HG03280 (cell line): ENCODE measurements at regions not wholly inside any gene's neighbourhood (a gene's known extent, or its start where the extent isn't known, plus 50 kb on each side); places are given as distances from the start of the nearest gene placed in this dataset.

Experiments used
- ATAC-seq: cut with Tn5 transposase; IDR thresholded peaks from one replicate; pipeline ENCODE4 v1.9.1; 2021; ENCODE audit warnings: mild to moderate bottlenecking, moderate library complexity; ENCODE audit not compliant: unreplicated experiment

DNA sequence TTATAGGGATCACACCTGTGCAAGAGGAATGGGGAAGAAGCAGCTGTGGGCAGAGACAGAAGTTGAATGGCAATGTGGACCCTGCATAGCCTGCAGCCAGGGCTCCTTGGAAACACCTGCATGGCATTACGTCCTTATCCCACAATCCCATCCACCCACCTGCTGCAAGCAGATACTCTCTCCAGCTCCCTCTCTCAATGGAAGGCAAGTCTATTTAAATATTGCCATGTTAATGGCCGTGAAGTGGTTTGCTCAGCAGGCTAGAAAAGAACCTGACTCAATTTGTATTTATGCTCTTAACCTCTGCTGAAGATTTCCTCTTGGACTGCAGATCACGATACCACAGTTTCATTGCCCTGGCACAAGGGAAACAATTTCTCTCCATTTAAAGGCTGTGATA lies 417.0 kb downstream of the TYW1 start:
- no peak for ATAC-seq

DNA sequence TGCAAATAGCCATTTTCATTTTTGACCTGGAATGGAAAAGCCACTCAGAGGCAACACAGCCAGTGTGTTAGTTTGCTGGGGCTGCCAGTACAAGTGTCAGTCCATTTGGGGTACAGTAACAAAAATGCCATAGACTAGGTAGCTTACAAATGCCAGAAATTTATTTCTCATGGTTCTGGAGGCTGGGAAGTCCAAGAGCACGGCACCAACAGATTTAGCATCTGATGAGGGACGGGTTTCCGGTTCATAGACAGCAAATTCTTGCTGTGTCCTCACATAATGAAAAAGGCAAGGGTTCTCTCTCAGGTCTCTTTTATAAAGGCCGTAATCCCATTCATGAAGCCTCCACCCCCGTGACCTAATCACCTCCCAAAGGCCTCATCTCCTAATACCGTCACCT lies 418.2 kb downstream of the TYW1 start:
- ATAC-seq, result no peak

DNA sequence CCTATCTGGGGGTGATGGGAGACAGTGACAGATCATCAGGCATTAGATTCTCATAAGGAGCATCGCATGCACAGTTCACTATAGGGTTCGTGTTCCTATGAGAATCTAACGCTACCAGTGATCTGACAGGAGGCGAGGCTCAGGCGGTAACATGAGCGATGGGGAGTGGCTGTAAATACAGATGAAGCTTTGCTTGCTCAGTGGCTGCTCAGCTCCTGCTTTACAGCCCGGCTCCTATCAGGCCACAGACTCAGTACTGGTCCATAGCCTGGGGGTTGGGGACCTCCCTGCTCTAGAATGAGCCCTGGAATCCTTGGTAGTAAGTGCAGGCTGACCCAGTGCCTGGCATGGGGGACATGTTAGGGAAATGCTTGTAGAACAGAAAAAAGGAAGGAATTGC lies 426.0 kb downstream of the TYW1 start:
- no peak for ATAC-seq

DNA sequence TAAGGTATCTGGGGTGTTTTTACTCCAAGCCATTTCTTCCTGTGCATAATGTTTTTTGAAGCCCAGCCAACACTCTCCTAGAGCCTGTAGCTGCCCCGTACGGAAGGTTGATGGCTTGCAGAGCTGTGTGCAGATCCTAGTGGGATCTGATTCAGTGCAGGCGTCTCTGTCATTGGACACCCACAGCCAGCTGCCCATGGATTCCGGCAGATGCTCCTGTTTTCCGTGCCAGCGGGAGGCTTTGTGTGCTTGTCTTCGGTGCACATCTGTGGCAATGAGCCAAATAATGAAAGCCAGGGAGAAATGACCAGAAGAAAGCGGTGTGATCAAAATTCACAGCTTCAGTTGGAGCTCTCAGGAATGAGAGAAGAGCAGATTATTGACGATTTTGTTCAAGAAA lies 426.4 kb downstream of the TYW1 start:
- no peak for ATAC-seq

DNA sequence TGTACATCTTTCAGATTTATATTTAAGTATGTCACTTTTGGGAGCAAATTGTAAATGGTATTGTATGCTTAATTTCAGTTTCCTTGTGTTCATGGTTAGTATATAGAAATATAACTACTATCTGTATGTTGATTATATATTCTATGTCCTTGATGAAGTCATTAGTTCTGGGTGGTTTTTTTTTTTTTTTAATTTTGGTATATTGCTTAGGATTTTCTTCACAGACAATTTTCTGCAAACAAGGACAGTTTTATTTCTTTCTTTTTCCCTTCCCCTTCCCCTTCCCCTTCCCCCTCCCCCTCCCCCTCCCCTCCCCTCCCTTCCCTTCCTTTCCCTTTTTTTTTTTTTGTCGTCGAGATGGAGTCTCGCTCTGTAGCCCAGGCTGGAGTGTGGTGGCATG lies 430.0 kb downstream of the TYW1 start:
- no peak for ATAC-seq

DNA sequence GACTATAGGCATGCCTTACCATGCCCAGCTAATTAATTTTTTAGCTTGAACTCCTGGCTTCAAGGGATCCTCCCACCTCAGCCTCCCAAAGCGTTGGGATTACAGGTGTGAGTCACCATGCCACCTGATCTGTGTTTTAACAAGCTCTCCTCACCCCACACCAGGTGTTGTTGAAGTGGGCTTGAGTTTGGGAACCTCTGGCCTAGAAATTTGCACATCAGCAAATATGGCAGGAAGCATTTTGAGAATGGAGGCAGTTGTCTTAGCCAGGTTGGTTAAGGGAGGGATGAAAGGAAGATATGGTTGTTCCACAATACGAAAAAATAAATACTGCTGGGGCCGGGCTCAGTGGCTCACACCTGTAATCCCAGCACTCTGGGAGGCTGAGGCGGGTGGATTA lies 433.1 kb downstream of the TYW1 start:
- ATAC-seq, result no peak

DNA sequence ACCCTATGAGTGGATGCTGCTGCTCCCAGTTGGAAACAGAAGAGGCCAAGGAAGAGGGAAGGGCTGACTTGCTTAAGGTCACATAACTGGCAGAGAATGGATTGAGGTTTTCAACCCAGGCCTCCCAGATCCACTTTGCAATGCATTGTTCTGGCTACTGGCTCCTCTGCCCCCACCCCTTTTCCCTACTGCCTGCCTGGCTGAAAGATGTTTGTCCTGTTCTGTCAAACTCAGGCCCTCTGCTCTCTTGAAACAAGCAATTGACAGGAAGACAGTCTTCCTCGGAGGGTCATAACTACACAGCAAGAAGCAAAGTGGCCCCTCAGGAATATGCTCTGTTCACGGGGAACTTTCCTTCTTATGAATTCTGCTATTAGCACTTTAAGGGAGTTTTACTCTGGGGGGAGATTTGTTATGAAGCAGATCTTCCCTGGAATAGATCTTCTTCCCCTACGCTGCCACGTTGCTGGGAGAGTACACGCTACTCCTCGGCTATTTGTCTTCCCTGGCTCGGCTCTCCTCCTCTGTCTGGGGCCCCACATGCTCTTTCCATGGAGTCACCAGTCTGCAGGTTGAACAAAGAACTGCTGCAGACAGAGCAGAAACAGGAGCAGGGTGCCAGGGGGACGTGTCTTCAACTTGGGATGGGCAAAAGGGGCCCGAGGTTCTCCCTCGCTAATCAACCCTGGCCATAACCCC lies 436.1 kb downstream of the TYW1 start:
- no peak for ATAC-seq

DNA sequence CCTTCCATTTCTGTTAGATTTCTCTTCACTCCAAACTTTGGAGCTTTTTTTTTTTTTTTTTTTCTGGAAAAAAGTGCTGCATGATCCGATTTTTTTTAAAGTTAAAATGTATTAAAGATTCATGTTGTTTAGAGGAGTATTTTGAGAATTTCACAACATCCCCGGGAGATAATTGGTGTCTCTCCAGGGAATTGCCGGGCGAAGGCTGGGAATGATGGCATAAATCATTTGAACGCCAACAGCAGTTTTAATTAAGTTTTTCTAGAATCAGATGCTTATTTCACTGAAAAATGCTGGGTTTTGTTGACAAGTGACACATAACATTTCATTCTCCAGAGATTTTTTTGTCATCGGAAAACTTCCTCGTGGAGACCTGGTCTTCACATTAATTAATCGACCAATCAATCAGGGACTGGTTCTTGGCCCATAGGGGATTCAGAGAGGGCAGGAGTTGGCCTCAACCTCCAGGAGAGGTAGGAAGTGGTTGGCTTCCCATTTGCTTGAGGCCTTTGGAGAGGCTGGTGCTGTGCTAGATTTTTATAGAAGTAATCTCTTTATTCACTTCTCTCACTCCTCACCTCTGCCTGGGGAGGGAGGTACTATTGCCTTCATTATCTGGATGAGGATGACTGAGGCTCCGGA lies 439.4 kb downstream of the TYW1 start:
- ATAC-seq, result no peak

DNA sequence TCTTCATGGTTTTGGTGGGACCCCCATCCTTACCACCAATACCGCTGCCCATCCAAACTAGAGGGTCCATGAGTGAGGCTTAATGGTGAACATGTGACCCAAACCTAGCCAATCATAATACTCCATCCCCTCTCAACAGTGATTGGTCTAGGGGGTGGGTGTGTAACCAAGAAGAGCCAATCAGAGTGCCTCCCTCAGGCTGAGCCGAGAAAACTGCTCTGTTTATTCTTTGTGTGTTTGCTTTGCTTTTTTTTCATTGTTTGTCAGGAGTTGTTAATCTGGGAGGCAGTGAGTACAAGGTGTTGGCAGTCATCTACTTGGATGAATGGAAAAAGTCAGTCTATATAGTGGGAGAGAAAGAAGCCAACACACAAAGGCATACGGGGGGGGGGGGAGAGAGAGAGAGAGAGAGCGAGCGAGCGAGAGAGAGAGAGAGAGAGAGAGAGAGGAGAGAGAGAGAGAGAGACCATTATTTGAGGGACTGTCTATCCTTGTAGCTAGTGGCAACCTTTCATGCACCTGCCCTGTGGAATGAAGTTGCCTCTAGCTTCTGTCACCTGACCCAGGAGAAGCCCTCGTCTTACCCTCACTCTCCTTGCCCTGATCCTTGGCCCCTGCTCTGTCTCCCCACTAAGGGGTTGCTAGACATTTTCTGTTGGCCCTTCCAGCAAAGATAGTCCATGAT lies 441.7 kb downstream of the TYW1 start:
- no peak for ATAC-seq

DNA sequence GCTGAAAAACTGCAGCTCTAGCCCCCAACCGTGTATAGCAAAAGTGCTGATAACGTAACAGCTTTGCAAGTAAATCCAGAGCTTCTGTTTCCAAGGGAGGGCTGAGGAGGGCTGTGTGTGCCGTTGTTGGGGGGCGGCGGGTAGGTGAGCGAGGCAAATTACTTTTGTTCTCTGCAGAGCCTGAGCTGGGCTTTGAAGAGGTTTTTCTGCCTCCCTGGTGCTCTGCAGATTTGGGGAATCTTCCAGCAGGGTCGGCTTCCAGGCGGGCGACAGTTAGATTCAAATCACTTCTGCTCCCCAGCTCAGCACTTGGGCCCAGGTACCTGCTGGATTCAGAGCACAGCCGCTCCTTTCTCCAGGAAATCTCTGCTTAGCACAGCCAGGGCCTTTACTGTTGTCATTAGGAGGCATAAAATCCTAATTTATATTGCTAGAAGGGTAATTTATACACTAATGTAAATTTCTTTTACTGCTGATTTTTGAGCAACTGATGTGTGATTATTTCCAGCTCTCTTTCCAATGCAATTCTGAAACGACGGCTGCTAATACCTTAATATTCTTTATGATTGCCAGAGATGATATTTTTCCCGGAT lies 442.4 kb downstream of the TYW1 start:
- no peak for ATAC-seq

DNA sequence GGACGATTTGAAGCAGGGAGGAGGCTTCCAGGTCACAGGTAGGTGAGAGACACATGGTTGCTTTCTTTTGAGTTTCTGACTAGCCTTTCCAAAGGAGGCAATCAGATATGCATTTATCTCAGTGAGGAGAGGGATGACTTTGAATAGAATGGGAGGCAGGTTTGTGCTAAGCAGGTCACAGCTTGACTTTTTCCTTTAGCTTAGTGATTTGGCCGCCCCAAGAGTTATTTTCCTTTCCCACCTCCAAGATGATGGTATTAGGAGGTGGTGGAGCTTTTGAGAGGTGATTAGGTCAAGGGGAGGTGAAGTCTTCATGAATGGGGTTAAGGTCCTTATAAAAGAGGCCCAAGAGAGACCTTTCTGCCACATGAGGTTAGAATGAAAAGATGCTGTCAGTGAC lies 443.7 kb downstream of the TYW1 start:
- no peak for ATAC-seq

DNA sequence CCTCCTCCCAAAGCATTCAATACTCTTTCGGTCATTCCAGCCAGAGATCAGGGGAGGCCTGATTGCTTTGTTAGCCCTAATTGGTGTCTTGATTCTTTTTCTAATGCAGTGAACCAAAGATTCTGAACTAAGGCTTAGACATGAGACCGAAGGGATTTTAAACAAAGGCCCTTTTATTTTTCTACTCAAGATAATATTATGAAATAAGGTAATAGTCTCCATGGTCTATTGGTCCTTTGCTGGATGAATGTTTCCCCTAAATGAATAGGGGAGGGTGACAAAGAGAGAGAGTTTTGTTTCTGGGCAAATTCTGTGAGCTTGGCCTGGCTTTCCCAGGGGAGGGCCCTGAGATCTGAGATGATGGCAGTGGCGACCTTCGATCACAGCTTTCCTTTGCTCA lies 449.1 kb downstream of the TYW1 start:
- ATAC-seq, result no peak

DNA sequence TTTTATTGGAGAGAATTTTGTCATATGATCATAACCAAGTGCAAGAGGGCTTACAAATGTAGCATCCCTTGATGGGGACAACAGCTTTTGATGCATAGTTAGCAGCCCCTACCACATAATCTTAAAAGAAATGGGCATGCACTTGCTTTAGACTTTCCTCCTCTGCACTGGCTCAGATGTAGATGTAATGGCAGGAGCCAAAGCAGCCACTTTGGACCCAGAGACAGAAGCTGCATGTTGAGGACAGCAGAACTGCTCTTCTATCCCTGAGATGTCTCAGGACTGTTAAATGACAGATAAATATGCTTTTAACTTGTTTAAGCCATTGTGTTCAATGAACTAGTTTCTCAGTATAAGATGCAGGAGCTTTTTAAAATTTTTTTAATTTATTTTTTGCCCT lies 450.7 kb downstream of the TYW1 start:
- ATAC-seq, result no peak

DNA sequence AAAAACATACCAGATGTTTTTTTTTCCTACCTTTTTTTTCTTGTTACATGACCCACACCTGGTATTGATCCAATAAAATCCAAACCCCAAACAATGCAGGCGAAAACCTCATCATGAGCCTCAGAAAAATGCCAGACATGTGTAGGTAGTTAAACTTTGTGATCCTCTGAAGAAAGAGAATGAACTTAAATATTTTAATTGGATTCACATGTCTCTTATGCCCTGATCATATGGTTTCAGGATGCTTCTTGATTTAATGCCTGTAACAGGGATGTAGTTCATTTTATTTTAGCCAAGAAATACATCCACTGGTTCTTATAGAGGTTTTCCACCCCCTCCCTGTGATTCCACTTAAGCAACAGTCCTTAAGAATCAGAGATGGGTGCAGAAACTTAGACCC lies 451.6 kb downstream of the TYW1 start:
- no peak for ATAC-seq

DNA sequence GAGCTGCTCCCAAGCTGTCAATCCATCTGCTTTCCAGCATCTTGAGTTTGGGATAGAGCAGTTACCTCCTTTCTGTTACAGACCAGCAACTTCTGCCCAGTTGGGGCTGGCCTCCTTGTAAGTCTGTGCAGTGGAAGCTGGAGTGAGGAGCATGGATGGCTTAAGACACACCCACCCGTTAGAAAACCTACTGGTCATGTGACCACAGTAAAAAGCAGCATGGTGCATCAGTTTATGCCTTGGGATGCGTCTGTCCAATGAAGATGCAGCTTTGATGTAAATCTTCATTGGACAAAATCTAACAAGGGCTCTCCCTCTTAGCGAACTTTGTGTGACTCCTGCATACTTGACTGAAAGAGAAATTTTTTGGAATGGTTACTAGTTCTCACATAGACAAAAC lies 453.5 kb downstream of the TYW1 start:
- ATAC-seq, result no peak

DNA sequence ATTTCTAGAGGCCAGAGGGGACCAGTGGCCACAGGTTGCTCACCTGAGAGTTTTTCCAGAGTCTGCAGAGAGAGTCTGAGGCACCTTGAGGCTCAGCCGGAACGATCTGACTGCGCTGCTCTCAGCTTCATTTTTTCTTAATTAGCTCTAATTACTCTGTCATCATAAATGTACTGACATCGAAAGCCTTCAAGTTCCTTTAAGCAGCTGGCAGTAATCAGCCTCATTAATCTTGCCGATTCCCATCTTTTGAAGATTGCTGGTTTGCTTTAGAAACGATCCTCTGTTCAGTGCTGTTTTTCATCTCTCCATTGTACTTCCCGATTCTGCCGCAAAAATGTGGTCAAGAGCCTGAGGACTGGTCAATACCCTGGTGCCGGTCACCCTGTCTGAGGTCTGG lies 454.7 kb downstream of the TYW1 start:
- ATAC-seq, result no peak

DNA sequence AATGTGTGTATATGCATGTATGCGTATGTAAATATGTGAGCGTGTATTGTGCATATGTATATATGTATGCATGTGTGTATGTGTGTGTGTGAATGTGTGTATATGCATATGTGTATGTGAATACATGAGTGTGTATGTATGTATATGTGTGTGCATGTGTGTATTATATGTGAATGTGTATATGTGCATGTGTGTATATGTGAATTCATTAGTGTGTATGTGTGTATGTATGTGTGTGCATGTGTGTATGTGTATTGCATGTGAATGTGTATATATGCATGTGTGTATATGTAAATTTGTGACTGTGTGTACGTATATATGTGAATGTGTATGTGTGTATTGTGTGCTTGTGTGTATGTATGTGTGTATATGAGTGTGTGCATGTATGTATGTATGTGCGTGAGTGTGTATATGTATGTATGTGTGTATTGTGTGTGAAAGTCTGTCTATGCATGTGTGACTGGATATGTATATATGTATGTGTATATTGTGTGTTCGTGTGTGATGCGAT lies 455.9 kb downstream of the TYW1 start:
- ATAC-seq, result no peak

DNA sequence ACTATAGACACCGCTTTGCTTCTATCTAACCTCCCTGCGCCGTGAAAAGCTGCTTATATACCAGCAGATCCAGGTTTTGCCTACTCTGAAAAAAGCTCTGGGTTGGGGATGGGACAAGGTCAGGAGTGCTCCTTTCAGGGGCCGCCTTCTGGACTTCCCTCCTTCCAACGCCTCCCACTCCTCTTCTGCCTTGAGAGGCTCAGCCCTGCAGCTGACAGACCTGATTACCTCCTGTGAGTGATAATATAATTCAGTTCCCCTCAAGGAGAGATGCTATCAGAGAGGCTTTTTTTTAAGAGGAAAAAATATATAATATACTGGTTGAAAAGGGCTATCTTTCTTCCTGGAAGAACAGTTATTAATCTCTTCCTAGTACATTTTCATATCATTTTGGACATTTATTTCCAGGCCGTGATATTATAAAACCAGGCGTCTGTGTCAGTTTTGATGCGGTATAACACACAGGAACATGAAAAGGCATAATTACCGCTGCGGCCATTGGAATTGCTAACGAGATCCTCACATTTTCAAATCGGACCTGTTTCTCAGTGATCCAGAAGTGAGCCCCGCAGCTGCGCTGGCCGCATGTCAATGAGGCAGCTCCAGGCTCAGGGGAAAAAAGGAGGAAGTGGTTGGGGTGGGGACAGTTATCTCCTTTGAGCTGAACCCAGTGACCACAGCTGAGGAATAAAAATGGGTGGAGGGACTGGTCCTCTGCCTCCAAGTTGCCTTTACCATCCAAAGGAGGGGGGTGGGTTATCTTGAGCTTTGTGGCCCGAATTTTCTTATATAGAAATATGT lies 457.1 kb downstream of the TYW1 start:
- ATAC-seq, result no peak

DNA sequence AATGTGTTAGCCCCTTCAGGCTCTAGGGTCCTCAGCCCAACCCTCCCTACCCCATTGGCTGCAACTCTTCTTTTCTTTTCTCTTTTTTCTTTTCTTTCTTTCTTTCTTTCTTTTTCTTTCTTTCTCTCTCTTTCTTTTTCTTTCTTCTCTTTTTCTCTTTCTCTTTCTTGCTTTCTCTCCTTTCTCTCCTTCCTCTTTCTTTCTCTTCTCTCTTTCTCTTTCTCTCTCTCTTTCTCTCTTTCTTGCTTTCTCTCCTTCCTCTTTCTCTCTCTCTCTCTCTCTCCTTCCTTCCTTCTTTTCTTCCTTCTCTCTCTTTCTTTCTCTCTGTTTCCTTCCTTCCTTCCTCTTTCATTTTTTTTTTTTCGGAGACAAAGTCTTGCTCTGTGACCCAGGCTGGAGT lies 458.9 kb downstream of the TYW1 start:
- ATAC-seq, result no peak

DNA sequence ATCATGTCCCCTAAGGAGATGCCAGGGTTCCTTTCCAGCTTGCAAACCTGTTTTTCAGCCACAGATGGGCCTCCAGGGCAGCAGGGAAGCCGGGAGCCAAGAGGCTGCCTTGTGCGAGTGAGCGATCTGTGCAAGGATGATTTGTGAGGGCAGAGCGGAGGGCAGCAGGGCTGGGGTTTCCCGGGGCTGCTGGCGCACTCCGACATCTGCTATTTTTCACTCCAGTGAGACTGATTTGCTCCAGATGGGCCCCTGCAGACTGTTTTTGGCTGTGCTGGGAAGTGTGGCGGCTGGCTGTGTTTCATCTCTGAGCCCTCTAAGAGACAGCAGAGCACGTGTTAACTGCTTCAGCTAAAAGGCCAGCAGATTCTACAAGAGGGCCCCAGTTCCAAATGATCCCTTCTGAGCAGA lies 466.2 kb downstream of the TYW1 start:
- no peak for ATAC-seq

DNA sequence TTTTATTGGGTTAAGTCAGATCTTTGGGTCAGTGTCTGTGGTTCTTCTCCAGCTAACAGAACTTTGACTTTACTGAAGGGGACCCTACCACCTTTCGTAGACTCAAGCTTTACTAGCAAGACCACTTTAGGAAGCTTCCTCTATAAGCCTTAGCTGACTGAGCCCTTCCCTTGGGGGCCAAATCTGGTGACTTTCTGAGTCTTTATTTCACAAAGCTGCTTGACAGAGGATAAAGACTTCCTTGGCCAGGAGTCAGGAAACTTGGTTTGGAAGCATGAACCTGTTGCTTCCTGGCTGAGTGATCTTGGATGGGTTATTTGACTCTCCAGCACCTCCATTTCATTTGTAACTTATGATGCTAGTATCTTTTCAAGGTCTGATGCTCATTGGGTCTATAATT lies 466.7 kb downstream of the TYW1 start:
- ATAC-seq, result no peak
